ENCODE measurements at regions not wholly inside any gene's neighbourhood (a gene's known extent, or its start where the extent isn't known, plus 50 kb on each side); places are given as distances from the start of the nearest gene placed in this dataset.

- TF ChIP-seq MXI1 (conservative IDR thresholded peaks at IDR 0.05; ENCODE audit: poor library complexity, severe bottlenecking) (no peak), CTCF (IDR thresholded peaks at IDR 0.05; ENCODE audit: poor library complexity, severe bottlenecking) (no peak), EZH2 (IDR thresholded peaks at IDR 0.05; ENCODE audit: borderline replicate concordance, insufficient read depth, low read length, poor library complexity, severe bottlenecking) (no peak), RAD21 (conservative IDR thresholded peaks at IDR 0.05) (no peak), EP300 (conservative IDR thresholded peaks at IDR 0.05; ENCODE audit: poor library complexity, severe bottlenecking) (no peak), REST (IDR thresholded peaks at IDR 0.05; ENCODE audit: borderline replicate concordance) (no peak), SMC3 (conservative IDR thresholded peaks at IDR 0.05; ENCODE audit: poor library complexity) (no peak)
Measured at GRCh38 chr4:95778666-95779065, 61.2 kb upstream of the PDHA2 start.

All from neural cell (in vitro differentiated cells).